ENCODE measurements at regions not wholly inside any gene's neighbourhood (a gene's known extent, or its start where the extent isn't known, plus 50 kb on each side); places are given as distances from the start of the nearest gene placed in this dataset.

DNA sequence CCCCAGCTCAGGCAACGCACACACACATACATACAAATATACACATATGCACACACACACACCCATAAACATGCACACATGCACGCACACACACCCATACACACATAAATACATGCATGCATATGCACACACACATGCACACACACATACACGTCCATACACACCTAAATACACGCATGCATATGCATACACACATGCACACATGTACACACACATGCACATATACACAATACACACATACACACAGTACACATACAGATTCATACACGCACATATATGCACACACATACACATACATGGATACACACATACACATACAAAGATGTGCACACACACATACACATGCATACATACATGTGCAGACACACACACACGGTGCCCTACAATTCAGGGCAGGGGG lies 496.6 kb downstream of the TBC1D22A start:
- TF ChIP-seq, protein P1, sequence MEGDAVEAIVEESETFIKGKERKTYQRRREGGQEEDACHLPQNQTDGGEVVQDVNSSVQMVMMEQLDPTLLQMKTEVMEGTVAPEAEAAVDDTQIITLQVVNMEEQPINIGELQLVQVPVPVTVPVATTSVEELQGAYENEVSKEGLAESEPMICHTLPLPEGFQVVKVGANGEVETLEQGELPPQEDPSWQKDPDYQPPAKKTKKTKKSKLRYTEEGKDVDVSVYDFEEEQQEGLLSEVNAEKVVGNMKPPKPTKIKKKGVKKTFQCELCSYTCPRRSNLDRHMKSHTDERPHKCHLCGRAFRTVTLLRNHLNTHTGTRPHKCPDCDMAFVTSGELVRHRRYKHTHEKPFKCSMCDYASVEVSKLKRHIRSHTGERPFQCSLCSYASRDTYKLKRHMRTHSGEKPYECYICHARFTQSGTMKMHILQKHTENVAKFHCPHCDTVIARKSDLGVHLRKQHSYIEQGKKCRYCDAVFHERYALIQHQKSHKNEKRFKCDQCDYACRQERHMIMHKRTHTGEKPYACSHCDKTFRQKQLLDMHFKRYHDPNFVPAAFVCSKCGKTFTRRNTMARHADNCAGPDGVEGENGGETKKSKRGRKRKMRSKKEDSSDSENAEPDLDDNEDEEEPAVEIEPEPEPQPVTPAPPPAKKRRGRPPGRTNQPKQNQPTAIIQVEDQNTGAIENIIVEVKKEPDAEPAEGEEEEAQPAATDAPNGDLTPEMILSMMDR (IDR thresholded peaks at IDR 0.05; ENCODE audit: low read length): no peak
- TF ChIP-seq EZH2 (optimal IDR thresholded peaks at IDR 0.05; ENCODE audit: low read depth, low read length): no peak

Data from MM.1S (cell line).